ENCODE measurements at regions not wholly inside any gene's neighbourhood (a gene's known extent, or its start where the extent isn't known, plus 50 kb on each side); places are given as distances from the start of the nearest gene placed in this dataset.

GRCh38 chrX:124736553-124737270 lies 390.3 kb downstream of the SH2D1A start:
- Histone ChIP-seq H3K9me3 (ENCODE audit: control insufficient read depth in 4 of 4, low read length in 3 of 4) (peaks cover 0 to 2% (median 0%) of the 10 kb centered on the region in 4 donors), H3K4me3 (ENCODE audit: low read depth in 1 of 3, low read length in 3 of 3) (no peak overlapping the region), H3K27ac (ENCODE audit: low read depth in 1 of 2, low read length in 2 of 2) (no peak overlapping the region), H3K4me1 (ENCODE audit: control insufficient read depth in 4 of 4, insufficient read depth in 4 of 4, low read length in 3 of 4) (no peaks in the 10 kb centered on the region), H3K27me3 (ENCODE audit: control insufficient read depth in 4 of 4, insufficient read depth in 4 of 4, low read length in 3 of 4) (no peaks in the 10 kb centered on the region), H3K36me3 (ENCODE audit: control insufficient read depth in 4 of 4, insufficient read depth in 3 of 4, low read depth in 1 of 4, low read length in 3 of 4) (peaks cover 0 to 3% (median under 1%) of the 10 kb centered on the region in 4 donors), H3K9ac (ENCODE audit: low read depth in 1 of 2, low read length in 2 of 2) (no peak overlapping the region)
- 78% methylated on average over 9 of the region's 9 CpGs for WGBS
- DNase-seq (ENCODE audit: low spot score) = no peak
- TF ChIP-seq MAX (IDR thresholded peaks at IDR 0.05) = no peak
- no peak for TF ChIP-seq NR2F2 (IDR thresholded peaks at IDR 0.05)
- no peak for TF ChIP-seq JUND (IDR thresholded peaks at IDR 0.05)
- no peak for TF ChIP-seq HNF4A (conservative IDR thresholded peaks at IDR 0.05)
- TF ChIP-seq TAF1 (conservative IDR thresholded peaks at IDR 0.05) = no peak
- no peak for TF ChIP-seq RXRA (IDR thresholded peaks at IDR 0.05)
- no peak for TF ChIP-seq YY1 (IDR thresholded peaks at IDR 0.05)
- TF ChIP-seq, protein P1, sequence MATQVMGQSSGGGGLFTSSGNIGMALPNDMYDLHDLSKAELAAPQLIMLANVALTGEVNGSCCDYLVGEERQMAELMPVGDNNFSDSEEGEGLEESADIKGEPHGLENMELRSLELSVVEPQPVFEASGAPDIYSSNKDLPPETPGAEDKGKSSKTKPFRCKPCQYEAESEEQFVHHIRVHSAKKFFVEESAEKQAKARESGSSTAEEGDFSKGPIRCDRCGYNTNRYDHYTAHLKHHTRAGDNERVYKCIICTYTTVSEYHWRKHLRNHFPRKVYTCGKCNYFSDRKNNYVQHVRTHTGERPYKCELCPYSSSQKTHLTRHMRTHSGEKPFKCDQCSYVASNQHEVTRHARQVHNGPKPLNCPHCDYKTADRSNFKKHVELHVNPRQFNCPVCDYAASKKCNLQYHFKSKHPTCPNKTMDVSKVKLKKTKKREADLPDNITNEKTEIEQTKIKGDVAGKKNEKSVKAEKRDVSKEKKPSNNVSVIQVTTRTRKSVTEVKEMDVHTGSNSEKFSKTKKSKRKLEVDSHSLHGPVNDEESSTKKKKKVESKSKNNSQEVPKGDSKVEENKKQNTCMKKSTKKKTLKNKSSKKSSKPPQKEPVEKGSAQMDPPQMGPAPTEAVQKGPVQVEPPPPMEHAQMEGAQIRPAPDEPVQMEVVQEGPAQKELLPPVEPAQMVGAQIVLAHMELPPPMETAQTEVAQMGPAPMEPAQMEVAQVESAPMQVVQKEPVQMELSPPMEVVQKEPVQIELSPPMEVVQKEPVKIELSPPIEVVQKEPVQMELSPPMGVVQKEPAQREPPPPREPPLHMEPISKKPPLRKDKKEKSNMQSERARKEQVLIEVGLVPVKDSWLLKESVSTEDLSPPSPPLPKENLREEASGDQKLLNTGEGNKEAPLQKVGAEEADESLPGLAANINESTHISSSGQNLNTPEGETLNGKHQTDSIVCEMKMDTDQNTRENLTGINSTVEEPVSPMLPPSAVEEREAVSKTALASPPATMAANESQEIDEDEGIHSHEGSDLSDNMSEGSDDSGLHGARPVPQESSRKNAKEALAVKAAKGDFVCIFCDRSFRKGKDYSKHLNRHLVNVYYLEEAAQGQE (IDR thresholded peaks at IDR 0.05) = no peak
- no peak for TF ChIP-seq FOXA1 (IDR thresholded peaks at IDR 0.05)

DNA sequence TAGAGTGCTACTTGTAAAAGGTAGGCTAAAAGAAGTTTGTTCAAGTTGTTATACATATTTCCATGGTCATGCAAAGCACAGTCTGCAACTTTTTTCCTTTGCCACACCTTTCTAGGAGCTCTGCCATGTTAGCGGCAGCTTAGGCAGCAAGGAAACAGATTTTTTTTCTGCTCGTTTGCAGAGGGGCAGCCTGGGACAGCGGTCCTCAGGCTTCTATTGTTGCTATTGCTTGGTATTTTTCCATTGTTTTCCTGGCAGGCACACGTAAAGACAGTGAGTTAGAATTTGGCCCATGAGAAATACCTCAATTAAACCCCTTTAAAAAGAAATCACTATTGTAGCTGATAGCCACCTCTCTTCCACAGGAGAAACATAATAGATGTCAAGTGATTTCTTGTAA lies 391.4 kb downstream of the SH2D1A start:
- Histone ChIP-seq H3K27ac (ENCODE audit: low read depth in 1 of 2, low read length in 2 of 2) (no peak overlapping the region), H3K27me3 (ENCODE audit: control insufficient read depth in 4 of 4, insufficient read depth in 4 of 4, low read length in 3 of 4) (no peaks in the 10 kb centered on the region), H3K4me1 (ENCODE audit: control insufficient read depth in 4 of 4, insufficient read depth in 4 of 4, low read length in 3 of 4) (no peaks in the 10 kb centered on the region), H3K9ac (ENCODE audit: low read depth in 1 of 2, low read length in 2 of 2) (no peak overlapping the region), H3K9me3 (ENCODE audit: control insufficient read depth in 4 of 4, low read length in 3 of 4) (peaks cover 0 to 2% (median 0%) of the 10 kb centered on the region in 4 donors), H3K4me3 (ENCODE audit: low read depth in 1 of 3, low read length in 3 of 3) (no peak overlapping the region), H3K36me3 (ENCODE audit: control insufficient read depth in 4 of 4, insufficient read depth in 3 of 4, low read depth in 1 of 4, low read length in 3 of 4) (peaks cover 0 to 3% (median under 1%) of the 10 kb centered on the region in 4 donors)
- TF ChIP-seq CTCF (IDR thresholded peaks at IDR 0.05; ENCODE audit: low read depth, low read length, missing input control) (no peak), MAX (IDR thresholded peaks at IDR 0.05) (no peak), HNF4A (conservative IDR thresholded peaks at IDR 0.05) (no peak), RXRA (IDR thresholded peaks at IDR 0.05) (no peak), GABPA (IDR thresholded peaks at IDR 0.05 in 1 of 2, conservative IDR thresholded peaks at IDR 0.05 in 1 of 2) (no peak), FOXA2 (IDR thresholded peaks at IDR 0.05) (no peak), HNF4G (IDR thresholded peaks at IDR 0.05) (no peak), RAD21 (IDR thresholded peaks at IDR 0.05) (no peak), SP1 (IDR thresholded peaks at IDR 0.05) (no peak), FOXA1 (IDR thresholded peaks at IDR 0.05) (no peak), TAF1 (conservative IDR thresholded peaks at IDR 0.05) (no peak), EGR1 (IDR thresholded peaks at IDR 0.05; ENCODE audit: low read depth in 2 of 2) (no peak), NR2F2 (IDR thresholded peaks at IDR 0.05) (no peak), JUND (IDR thresholded peaks at IDR 0.05) (no peak), YY1 (IDR thresholded peaks at IDR 0.05) (no peak)
- TF ChIP-seq, protein P1 (IDR thresholded peaks at IDR 0.05) = no peak
- TF ChIP-seq, protein P2, sequence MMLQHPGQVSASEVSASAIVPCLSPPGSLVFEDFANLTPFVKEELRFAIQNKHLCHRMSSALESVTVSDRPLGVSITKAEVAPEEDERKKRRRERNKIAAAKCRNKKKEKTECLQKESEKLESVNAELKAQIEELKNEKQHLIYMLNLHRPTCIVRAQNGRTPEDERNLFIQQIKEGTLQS (IDR thresholded peaks at IDR 0.05) = no peak
- TF ChIP-seq, protein P3, sequence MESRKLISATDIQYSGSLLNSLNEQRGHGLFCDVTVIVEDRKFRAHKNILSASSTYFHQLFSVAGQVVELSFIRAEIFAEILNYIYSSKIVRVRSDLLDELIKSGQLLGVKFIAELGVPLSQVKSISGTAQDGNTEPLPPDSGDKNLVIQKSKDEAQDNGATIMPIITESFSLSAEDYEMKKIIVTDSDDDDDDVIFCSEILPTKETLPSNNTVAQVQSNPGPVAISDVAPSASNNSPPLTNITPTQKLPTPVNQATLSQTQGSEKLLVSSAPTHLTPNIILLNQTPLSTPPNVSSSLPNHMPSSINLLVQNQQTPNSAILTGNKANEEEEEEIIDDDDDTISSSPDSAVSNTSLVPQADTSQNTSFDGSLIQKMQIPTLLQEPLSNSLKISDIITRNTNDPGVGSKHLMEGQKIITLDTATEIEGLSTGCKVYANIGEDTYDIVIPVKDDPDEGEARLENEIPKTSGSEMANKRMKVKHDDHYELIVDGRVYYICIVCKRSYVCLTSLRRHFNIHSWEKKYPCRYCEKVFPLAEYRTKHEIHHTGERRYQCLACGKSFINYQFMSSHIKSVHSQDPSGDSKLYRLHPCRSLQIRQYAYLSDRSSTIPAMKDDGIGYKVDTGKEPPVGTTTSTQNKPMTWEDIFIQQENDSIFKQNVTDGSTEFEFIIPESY (IDR thresholded peaks at IDR 0.05) = no peak
- 81% methylated on average over 4 of the region's 4 CpGs for WGBS
- DNase-seq (ENCODE audit: low spot score) = no peak
